NT2/D1 (cell line): ENCODE measurements at regions not wholly inside any gene's neighbourhood (a gene's known extent, or its start where the extent isn't known, plus 50 kb on each side); places are given as distances from the start of the nearest gene placed in this dataset.

ENCODE experiments used
- DNase-seq: peaks from one replicate; pipeline ENCODE4 v3.0.0-alpha.2; 2011; ENCODE audit warnings: low read depth, low spot score
- H3K27me3 ChIP-seq: 2 replicates; pipeline ENCODE4 v1.6.0; 2011; ENCODE audit warnings: mild to moderate bottlenecking; ENCODE audit not compliant: insufficient read length, insufficient read depth
- H3K36me3 ChIP-seq: 2 replicates; pipeline ENCODE4 v1.6.1; 2011; ENCODE audit warnings: mild to moderate bottlenecking, low read length, mixed read lengths; ENCODE audit not compliant: insufficient read depth, insufficient read length
- H3K4me1 ChIP-seq: 2 replicates; pipeline ENCODE4 v1.5.1; 2011; ENCODE audit not compliant: insufficient read depth, insufficient read length
- H3K4me3 ChIP-seq: 2 replicates; pipeline ENCODE4 v1.5.1; 2011; ENCODE audit warnings: low read depth; ENCODE audit not compliant: insufficient read length
- H3K9ac ChIP-seq: 2 replicates; pipeline ENCODE4 v1.6.0; 2011; ENCODE audit warnings: low read depth; ENCODE audit not compliant: insufficient read length
- H3K9me3 ChIP-seq: 2 replicates; pipeline ENCODE4 v1.5.1; 2011; ENCODE audit warnings: mild to moderate bottlenecking, low read length; ENCODE audit not compliant: insufficient read depth
- SUZ12 ChIP-seq: IDR thresholded peaks from 2 replicates; pipeline ENCODE4 v1.6.1; 2011; ENCODE audit not compliant: insufficient read length, insufficient read depth; ENCODE audit errors: extremely low read depth
- YY1 ChIP-seq: IDR thresholded peaks from 2 replicates; pipeline ENCODE4 v1.6.1; 2011; ENCODE audit not compliant: insufficient read length, insufficient read depth
- ZNF274 ChIP-seq: IDR thresholded peaks from 2 replicates; pipeline ENCODE4 v1.6.1; 2011; ENCODE audit warnings: mild to moderate bottlenecking, low read depth, low read length

- DNase-seq: no peak
- Histone ChIP-seq H3K27me3 (no peaks in the 10 kb centered on the region), H3K4me3 (no peak overlapping the region), H3K4me1 (no peaks in the 10 kb centered on the region), H3K36me3 (no peaks in the 10 kb centered on the region), H3K9me3 (no peaks in the 10 kb centered on the region), H3K9ac (no peak overlapping the region)
- no peak for TF ChIP-seq YY1
- TF ChIP-seq ZNF274: no peak
- no peak for TF ChIP-seq SUZ12
Measured at GRCh38 chr14:37858733-37859132, 263.3 kb downstream of the TTC6 start.

GRCh38 chr14:37859177-37859576 is 263.7 kb downstream of the TTC6 start:
- Histone ChIP-seq H3K4me1 (no peaks in the 10 kb centered on the region), H3K9ac (no peak overlapping the region), H3K27me3 (no peaks in the 10 kb centered on the region), H3K9me3 (no peaks in the 10 kb centered on the region), H3K36me3 (no peaks in the 10 kb centered on the region), H3K4me3 (no peak overlapping the region)
- no peak for DNase-seq
- no peak for TF ChIP-seq ZNF274
- no peak for TF ChIP-seq YY1
- no peak for TF ChIP-seq SUZ12

DNA sequence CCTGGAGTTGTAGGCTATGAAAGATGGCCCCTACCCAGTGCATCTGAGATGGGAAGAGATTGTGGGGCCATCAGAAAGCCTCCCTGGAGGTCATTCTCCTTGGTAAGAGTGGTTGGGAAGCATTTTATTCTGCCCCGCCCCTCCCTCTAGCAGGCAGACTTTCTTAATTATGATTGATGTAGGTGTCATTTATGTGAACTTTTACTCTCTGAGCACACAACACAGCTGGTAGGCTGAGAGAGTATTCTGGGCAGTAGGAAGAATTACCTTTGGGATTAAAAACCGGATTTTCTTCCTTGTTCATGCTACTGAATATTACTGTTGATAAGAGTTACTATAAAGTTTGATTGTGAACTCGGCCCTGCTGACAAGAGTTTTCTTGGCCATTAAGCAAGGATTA is 266.8 kb downstream of the TTC6 start:
- H3K27me3 ChIP-seq: no peaks in the 10 kb centered on the region
- H3K4me1 ChIP-seq: no peaks in the 10 kb centered on the region
- H3K4me3 ChIP-seq: no peak overlapping the region
- no peak for DNase-seq
- H3K9ac ChIP-seq: no peak overlapping the region
- TF ChIP-seq ZNF274: no peak
- no peak for TF ChIP-seq YY1
- TF ChIP-seq SUZ12: no peak
- no peaks in the 10 kb centered on the region for H3K9me3 ChIP-seq
- H3K36me3 ChIP-seq: no peaks in the 10 kb centered on the region

DNA sequence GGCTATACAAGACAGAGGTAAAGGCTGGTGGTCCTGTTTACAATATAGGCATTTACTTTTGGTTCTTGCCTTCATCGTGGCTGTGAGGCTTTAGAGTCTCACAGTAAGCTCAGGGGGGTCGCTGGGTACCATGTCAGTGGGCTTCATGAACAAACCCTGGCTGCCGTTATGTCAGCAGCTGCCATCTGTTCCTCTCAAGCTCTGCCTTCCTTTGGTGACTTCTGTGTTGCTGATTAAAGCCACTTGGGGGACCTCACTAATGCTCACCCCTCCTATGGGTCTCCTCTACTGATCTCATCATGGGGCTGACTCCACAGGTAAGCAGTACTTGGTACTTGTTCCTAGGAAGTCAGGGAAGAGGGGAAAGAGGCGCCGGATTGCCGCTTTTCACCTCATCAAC is 268.7 kb downstream of the TTC6 start:
- no peaks in the 10 kb centered on the region for H3K9me3 ChIP-seq
- H3K4me1 ChIP-seq: no peaks in the 10 kb centered on the region
- H3K9ac ChIP-seq: no peak overlapping the region
- H3K4me3 ChIP-seq: no peak overlapping the region
- H3K36me3 ChIP-seq: no peaks in the 10 kb centered on the region
- no peak for TF ChIP-seq ZNF274
- no peak for DNase-seq
- no peaks in the 10 kb centered on the region for H3K27me3 ChIP-seq

DNA sequence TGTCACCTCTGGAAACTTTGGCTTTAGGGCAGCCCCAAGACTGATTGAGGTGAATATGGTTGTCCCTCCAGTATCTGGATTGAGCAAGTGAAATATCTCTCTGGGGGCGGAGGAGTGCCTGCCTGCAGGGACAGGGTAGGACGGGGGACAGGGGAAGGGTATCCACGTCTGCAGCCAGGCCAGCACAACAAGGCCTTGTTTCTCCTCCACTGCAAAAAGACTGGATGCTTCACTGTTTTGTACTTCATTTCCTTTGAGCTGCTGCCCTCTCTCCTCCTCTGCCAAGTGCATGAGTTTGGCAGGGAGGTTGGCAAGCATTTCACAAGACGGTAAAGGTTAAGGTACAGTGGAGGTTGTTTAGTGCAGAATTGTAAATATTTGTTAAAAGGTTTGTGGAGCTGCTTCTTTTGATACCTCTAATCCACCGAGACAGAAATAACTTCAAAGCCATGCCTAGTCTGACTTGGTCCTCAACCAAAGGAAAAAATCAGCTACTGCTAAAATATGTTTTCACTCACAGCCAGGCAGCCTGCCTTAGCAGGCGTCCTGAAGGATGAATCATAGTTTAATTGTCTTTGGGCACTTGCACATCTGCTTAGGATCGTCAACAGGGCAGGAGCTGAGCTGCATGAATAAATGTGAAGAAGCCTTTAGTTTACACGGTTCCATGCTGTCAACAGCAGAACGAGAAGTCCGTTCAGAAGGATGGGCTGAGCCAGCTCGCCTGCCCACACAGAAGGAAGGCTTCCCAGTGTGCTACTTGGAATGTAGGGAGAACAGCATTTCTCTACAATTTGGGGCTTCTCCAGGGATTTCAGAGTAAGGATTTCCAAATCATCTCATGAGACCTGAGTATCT is 269.7 kb downstream of the TTC6 start:
- no peaks in the 10 kb centered on the region for H3K9me3 ChIP-seq
- no peak for DNase-seq
- H3K27me3 ChIP-seq: no peaks in the 10 kb centered on the region

DNA sequence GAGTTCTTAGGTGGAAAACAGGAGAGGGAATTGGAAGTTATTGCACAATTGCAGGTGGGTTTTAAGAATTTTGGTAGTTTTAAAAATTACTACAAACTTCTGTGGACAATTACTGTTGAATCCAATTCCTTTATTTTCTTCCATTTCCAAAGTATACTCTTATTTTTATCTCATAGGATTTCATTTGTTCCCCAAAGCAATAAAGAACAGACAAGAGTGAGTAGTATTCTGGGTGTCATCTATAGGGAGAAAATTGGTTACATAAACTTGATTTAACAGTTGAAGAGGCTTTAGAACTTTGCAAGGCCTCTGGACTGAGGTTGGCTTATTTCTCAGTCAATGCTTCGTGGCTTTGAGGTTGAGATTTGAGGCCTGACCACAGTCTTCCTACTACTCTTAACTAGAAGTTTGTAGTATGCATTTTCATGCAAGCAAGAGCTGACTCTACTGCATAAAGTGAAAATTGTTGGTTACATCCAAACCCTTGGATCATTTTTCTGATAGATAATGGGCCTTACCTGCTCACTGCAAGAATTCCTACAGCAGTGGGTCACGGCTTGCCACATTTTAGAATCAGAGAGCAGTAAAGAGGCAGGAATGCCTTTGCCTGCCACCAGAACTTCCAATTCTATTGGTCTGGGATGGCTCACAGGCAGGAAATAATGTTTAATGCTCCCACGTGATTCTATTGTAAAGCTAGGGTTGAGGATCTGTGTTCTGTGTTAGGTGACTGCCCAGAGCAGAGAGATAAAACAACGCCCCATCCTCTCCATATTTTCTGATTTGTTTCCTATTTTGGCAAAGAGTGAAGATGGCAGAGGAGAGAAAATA is 270.5 kb downstream of the TTC6 start:
- H3K36me3 ChIP-seq: no peaks in the 10 kb centered on the region
- TF ChIP-seq SUZ12 (no peak), YY1 (no peak), ZNF274 (no peak)
- no peak overlapping the region for H3K4me3 ChIP-seq
- H3K9ac ChIP-seq: no peak overlapping the region
- no peaks in the 10 kb centered on the region for H3K9me3 ChIP-seq
- H3K4me1 ChIP-seq: no peaks in the 10 kb centered on the region
- H3K27me3 ChIP-seq: no peaks in the 10 kb centered on the region
- DNase-seq: no peak

More for the DNA sequence above, 269.7 kb downstream of the TTC6 start:
- Histone ChIP-seq H3K9ac (no peak overlapping the region), H3K4me3 (no peak overlapping the region), H3K36me3 (no peaks in the 10 kb centered on the region), H3K4me1 (no peaks in the 10 kb centered on the region)
- TF ChIP-seq ZNF274: no peak
- no peak for TF ChIP-seq YY1
- no peak for TF ChIP-seq SUZ12

- Histone ChIP-seq H3K4me1 (no peaks in the 10 kb centered on the region), H3K9me3 (no peaks in the 10 kb centered on the region), H3K4me3 (no peak overlapping the region), H3K9ac (no peak overlapping the region), H3K27me3 (no peaks in the 10 kb centered on the region), H3K36me3 (no peaks in the 10 kb centered on the region)
- TF ChIP-seq SUZ12: no peak
- no peak for TF ChIP-seq YY1
- no peak for TF ChIP-seq ZNF274
- DNase-seq: no peak
Measured at GRCh38 chr14:37869633-37870032, 274.2 kb downstream of the TTC6 start.
